HG02798 (cell line): ENCODE measurements at regions not wholly inside any gene's neighbourhood (a gene's known extent, or its start where the extent isn't known, plus 50 kb on each side); places are given as distances from the start of the nearest gene placed in this dataset.

Source experiments
- ATAC-seq: cut with Tn5 transposase; IDR thresholded peaks from one replicate; pipeline ENCODE4 v1.9.1; 2021; ENCODE audit warnings: mild to moderate bottlenecking; ENCODE audit not compliant: unreplicated experiment, poor library complexity

- ATAC-seq, result no peak
Measured at GRCh38 chr3:159764490-159765029, 224.1 kb upstream of the IL12A start.

DNA sequence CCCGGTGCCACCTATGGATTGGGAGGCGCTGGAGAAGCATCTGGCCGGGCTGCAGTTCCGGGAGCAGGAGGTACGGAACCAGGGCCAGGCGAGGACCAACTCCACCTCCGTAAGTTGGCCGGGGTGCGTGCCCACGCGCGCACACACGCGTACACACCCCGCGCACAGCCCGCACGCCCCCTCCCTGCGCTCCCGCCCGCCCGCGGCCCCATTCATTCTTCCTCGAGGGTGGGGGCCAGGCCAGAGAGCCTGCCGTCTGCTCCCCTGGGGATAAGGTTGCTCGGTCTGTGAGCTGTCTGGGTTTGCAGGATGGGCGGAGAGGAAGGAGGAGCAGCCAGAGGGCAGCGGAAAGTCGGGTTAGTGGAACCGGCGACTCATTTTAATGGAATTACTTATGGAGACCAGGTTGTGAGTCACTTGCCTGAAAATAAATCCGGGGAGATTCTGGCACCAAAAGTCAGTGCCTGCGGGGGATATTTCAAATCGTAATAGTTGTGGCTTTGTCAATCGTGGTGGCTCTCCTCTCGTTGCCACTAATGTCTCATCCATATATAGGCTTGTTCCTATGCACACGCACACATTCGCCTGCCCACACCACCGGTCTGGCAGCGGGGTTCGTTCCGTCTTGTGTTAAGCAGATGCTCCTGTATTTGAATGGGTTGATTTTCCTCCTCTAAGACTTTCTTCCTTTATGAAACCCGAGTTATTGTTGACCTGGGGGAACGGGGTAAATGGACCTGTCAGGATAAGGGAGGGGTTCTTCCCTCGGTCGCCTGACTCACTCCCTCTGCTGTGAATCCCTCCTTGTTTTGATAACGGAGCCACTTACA lies 223.4 kb upstream of the IL12A start:
- no peak for ATAC-seq

- no peak for ATAC-seq
Measured at GRCh38 chr3:159765860-159766294, 222.8 kb upstream of the IL12A start.

DNA sequence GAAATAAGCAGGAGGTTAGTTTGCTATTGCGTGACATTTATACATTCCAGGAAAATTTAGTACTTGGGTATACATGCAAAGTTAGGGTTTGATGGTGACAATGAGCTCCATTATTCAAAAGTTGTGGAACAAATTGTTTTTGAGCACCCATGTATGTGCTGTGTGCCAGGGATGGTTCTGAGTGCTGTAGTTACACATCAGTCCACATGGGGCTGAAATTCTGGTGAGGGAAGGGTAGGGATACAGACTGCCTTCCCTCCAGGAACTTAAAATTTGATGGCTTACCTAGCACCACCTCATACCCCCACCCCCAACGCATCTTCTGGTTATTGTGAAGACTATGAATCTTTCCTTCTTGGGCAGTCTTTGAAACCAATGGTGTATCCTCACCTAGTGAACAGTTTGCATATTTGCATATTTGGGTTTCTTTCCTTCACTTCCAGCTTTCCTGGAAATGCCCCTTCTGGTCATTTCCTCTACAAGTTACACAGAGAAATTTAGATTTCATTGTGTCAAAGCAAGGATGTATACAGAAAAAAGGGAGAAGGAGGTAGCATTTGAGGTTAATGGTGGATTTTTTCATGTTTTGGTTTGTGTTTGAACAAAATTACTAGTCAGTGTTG lies 222.0 kb upstream of the IL12A start:
- no peak for ATAC-seq

GRCh38 chr3:159770998-159771397 lies 217.6 kb upstream of the IL12A start:
- no peak for ATAC-seq

- no peak for ATAC-seq
Measured at GRCh38 chr3:159771865-159772611, 216.6 kb upstream of the IL12A start.

- ATAC-seq, result no peak
Measured at GRCh38 chr3:159773706-159774105, 214.9 kb upstream of the IL12A start.

DNA sequence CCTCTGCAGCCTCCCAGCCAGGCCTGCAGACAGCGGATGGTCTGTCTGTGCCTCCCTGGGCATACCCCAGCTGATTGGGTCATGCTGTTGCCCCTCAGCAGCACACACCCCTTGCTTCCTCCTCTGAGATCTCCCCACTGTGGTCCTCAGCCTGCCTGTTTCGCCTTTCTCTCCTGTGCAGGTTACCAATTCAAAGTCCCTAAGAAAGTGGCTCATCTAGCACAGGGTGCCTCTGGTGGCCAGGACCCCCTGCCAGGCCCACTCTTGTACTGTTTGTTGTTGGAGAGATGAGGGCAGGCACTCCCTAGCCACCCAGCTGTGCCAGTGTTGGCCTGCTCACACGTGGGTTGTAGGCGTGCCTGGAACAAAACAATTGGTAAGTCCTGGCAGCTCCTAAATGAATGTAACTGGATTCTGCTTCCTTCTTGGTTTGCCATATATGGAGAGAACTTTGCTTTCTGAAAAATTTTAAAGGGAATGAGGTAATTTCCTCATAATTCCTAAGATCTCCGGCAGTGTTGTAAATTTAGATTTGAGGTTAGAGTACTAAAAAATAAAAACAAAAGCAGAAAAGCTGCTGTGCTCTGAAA lies 213.2 kb upstream of the IL12A start:
- no peak for ATAC-seq

GRCh38 chr3:159776779-159777178 lies 211.9 kb upstream of the IL12A start:
- ATAC-seq, result no peak

- ATAC-seq, result no peak
Measured at GRCh38 chr3:159779883-159780282, 208.8 kb upstream of the IL12A start.

- ATAC-seq, result no peak
Measured at GRCh38 chr3:159781867-159782266, 206.8 kb upstream of the IL12A start.

DNA sequence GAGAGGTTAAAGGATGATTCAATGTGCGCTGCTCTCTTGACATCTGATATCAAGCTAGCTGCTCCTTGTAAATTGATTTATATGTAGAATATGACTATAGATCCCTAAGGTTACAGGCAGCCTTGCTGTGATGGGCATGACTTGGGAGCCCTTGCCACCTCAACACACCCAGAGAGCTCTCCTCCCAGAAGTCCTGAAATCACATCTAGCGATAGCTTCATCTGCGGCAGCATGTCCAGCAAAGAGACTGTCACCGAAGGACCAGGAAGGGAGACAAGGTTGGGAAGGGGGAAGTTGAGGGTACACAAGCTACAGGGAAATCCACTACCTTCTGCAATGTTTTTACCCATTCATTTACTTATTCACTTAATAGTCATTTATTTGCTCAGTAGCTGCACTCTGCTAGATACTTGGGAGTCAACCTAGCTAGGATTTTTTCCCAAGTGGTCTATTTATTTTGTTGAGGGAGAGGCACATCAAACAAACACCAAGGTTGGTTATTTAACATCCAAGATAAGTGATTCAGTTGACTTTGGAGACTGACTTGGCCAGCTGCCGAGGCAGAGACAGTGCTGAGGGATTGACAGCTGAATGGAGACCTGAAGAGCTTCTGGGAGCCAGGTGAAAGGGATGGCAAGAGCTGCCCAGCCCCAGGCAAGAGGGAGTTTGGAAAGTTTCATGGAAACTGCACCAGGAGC lies 205.8 kb upstream of the IL12A start:
- ATAC-seq, result no peak

DNA sequence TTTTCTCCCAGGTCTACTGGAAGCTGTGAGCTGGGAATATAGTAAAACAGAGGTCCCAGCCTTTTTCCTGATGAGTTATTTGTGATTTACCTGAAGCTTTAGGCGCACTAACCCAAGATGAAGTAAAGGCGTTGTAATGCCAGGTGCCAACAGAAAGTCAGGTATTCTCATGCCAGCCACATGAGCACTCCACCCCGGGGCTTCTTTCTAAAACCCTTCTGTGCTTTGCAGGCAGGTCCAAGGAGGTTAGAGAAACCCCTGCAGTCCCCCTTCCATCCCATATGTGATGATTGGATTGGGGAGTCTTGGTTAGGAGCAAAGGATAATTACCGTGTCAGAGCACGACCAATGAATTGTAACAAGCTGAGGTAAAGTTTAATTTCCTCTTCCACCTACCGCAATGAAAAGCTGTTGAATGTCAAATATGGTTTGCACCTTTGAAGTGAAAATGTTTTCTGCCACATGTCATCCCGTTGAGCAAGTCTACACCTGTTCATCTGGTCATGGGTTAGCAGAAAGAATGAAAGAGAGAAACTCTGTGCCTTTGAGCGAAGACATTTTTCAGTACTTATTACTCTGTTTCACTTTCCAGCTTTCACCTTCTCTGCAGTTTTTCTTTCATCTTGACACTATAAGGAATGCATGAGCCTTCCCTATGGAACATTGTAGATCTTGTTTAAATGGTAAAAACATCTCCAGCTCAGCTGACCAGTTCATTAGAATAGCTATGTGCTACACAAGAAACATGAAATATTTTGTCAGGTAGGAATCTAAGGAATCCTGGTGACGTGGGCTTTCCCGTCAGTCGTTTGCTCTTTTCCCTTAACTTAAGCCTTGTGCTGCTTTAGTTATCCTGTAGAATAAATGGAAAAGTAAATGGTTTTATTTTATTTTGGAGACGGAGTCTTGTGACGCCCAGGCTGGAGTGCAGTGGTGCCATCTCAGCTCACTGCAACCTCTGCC lies 204.6 kb upstream of the IL12A start:
- ATAC-seq, result peak; percentile 86

GRCh38 chr3:159785273-159785708 lies 203.3 kb upstream of the IL12A start:
- ATAC-seq, result no peak

GRCh38 chr3:159786489-159787177 lies 202.0 kb upstream of the IL12A start:
- ATAC-seq, result no peak

DNA sequence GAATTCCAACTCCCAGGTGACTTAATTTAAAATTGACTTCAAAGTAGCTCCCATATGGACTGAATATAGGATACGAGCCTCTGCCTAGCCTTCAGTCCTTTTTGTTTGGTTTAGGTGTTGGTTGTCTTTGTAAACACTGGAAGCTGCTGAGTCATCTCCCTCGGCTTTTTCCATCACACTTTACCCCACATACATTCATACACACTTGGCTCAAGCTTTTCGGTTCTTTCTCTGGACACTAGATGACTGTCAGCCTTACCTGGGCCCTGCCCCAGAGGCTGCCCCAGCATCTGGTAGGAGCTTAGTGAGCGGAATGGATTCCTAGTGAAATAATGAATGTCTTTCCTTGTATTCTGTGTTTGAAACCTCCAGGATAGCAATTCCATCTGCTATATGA lies 201.5 kb upstream of the IL12A start:
- no peak for ATAC-seq

DNA sequence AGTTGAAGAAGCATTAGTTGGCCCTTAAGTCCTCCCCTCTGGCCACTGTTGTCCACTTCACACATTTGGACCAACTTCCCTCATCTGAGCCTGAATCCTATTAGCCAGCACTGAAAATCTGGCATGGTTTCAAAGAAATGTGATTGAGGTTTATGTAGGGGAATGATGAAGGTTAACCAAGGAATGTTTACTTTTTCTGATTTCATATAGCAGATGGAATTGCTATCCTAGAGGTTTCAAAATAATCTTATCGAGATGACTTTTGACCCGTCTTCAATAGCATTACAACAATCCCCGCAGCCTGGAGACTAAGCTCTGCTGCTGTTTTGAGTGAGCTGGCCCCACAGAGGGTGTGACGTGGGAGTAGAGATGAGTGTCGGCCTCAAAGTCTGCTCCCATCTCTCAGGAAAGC lies 200.8 kb upstream of the IL12A start:
- ATAC-seq, result no peak

DNA sequence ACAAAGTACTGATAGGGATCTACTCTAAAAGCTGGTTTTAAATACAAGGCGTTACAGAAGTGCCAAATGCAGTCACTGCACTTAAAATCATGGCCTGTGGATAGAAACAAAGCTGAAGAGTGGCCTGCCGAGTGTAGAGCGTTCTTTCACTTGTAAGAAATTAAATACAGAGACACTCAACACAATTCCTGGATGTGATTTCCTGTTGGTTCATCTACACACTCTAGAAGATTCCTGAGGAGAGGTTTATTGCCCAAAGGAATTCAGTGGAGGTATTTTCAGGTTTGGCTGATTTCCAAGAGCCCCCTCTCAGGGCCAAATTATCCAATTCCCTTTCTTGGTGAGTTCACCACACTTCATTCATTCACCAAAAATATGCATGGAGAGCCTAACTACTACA lies 200.3 kb upstream of the IL12A start:
- no peak for ATAC-seq
